ENCODE measurements at regions not wholly inside any gene's neighbourhood (a gene's known extent, or its start where the extent isn't known, plus 50 kb on each side); places are given as distances from the start of the nearest gene placed in this dataset.
"Not testable (repeated sequence)": the region's sequence is repeated elsewhere in the genome, so short reads cannot be mapped to it uniquely, and the experiment has no call there.

DNA sequence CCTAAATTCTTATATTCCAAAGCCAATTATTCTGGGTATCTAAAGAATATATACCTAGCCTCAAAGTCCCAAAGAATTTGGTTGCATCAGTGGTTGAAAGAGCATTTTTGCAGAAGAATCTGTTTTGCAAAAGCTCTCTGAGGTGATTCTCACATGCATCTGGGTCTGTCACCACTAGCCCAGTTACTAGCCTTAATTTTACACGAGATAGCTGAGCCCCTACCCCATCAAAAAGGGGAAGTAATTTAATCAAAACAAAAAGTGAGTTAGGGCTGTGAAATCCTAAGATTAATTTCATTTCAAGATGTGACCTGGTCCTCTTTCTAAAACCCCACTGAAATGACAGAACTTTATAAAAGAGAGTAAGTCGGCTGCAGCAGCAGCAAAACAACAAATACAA is 53.7 kb upstream of the ZSCAN2 start:
- H3K4me3 ChIP-seq (replicated peaks in 1 of 2; ENCODE audit: low read depth in 2 of 2, low read length in 2 of 2); DNase-seq (ENCODE audit: low read depth in 2 of 2): not testable (repeated sequence)

GRCh38 chr15:84550503-84550902 is 50.3 kb upstream of the ZSCAN2 start:
- peak; percentile 31 to 38 for DNase-seq (ENCODE audit: low read depth in 2 of 2)
- H3K4me3 ChIP-seq (replicated peaks in 1 of 2; ENCODE audit: low read depth in 2 of 2, low read length in 2 of 2) = not testable (repeated sequence)
